ENCODE measurements at regions not wholly inside any gene's neighbourhood (a gene's known extent, or its start where the extent isn't known, plus 50 kb on each side); places are given as distances from the start of the nearest gene placed in this dataset.

- TF ChIP-seq CTCF (IDR thresholded peaks at IDR 0.05; ENCODE audit: low read length) = no peak
- TF ChIP-seq EZH2 (IDR thresholded peaks at IDR 0.05; ENCODE audit: borderline replicate concordance, low read length) = no peak
Measured at GRCh38 chr5:103891151-103891550, 328.6 kb upstream of the NUDT12 start.
